Neutrophil (primary cell): ENCODE measurements at regions not wholly inside any gene's neighbourhood (a gene's known extent, or its start where the extent isn't known, plus 50 kb on each side); places are given as distances from the start of the nearest gene placed in this dataset.

Experiments
- H3K27ac ChIP-seq: fragments of 200-600 bp; sonication (generic); 2 replicates; pipeline ENCODE4 v1.5.1; 2016; ENCODE audit warnings: mild to moderate bottlenecking, moderate library complexity
- H3K27me3 ChIP-seq: fragments of 200-600 bp; sonication (generic); 2 replicates; pipeline ENCODE4 v1.6.0; 2016; ENCODE audit warnings: mild to moderate bottlenecking
- H3K36me3 ChIP-seq: fragments of 200-600 bp; sonication (generic); 2 replicates; pipeline ENCODE4 v1.5.1; 2017
- H3K4me1 ChIP-seq, 2 experiments: fragments of 200-600 bp in 1 of 2; sonication (generic) in 1 of 2; 1 replicate in 1 of 2; 2 replicates in 1 of 2; pipeline versions ENCODE4 v1.5.1 to v1.6.1; 2013 to 2016; ENCODE audit warnings: low read depth in 1 of 2, low read length in 1 of 2, mild to moderate bottlenecking in 1 of 2, moderate library complexity in 1 of 2; ENCODE audit not compliant: control insufficient read depth in 1 of 2, insufficient read depth in 1 of 2
- H3K4me3 ChIP-seq, 2 experiments: fragments of 200-600 bp in 1 of 2; sonication (generic) in 1 of 2; 1 replicate in 1 of 2; 2 replicates in 1 of 2; pipeline ENCODE4 v1.5.1; 2013 to 2016; ENCODE audit warnings: low read depth in 1 of 2, low read length in 1 of 2, mild to moderate bottlenecking in 1 of 2, moderate library complexity in 1 of 2
- H3K9me3 ChIP-seq: fragments of 200-600 bp; sonication (generic); 2 replicates; pipeline ENCODE4 v1.5.1; 2016
- TF ChIP-seq, protein P1 (sequence below): fragments of 200-600 bp; sonication (generic); IDR thresholded peaks from 2 replicates; pipeline ENCODE4 v1.5.1; 2016; ENCODE audit warnings: antibody characterized with exemption

DNA sequence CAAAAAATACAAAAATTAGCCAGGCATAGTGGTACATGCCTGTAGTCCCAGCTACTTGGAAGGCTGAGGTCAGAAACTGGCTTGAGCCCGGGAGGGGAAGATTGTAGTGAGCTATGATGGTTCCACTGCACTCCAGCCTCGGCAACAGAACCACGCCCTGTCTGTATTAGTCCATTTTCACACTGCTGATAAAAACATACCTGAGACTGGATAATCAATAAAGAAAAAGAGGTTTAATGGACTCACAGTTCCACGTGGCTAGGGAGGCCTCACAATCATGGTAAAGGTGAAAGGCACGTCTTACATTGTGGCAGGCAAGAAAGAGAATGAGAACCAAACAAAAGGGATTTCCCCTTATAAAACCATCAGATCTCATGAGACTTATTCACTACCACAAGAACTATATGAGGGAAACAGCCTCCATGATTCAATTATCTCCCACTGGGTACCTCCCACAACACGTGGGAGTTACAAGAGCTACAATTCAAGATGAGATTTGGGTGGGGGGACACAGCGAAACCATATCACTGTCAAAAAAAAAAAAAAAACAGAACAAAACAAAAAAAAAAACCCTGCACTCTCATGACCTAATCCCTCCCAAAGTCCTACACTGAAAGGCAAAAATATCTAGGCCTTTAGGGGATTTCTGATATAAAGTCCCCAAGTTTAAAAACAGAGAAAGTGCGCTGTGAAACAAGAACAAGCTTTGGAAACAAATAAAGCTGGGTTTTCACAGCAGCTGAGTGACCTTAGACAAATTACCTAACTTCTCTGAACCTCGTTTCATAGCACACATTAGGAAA is 224.7 kb downstream of the IGSF11 start:
- Histone ChIP-seq H3K36me3 (no peaks in the 10 kb centered on the region), H3K9me3 (no peaks in the 10 kb centered on the region), H3K4me3 (no peak overlapping the region), H3K27ac (no peak overlapping the region), H3K4me1 (no peaks in the 10 kb centered on the region), H3K27me3 (no peaks in the 10 kb centered on the region)
- TF ChIP-seq, protein P1, sequence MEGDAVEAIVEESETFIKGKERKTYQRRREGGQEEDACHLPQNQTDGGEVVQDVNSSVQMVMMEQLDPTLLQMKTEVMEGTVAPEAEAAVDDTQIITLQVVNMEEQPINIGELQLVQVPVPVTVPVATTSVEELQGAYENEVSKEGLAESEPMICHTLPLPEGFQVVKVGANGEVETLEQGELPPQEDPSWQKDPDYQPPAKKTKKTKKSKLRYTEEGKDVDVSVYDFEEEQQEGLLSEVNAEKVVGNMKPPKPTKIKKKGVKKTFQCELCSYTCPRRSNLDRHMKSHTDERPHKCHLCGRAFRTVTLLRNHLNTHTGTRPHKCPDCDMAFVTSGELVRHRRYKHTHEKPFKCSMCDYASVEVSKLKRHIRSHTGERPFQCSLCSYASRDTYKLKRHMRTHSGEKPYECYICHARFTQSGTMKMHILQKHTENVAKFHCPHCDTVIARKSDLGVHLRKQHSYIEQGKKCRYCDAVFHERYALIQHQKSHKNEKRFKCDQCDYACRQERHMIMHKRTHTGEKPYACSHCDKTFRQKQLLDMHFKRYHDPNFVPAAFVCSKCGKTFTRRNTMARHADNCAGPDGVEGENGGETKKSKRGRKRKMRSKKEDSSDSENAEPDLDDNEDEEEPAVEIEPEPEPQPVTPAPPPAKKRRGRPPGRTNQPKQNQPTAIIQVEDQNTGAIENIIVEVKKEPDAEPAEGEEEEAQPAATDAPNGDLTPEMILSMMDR: no peak

DNA sequence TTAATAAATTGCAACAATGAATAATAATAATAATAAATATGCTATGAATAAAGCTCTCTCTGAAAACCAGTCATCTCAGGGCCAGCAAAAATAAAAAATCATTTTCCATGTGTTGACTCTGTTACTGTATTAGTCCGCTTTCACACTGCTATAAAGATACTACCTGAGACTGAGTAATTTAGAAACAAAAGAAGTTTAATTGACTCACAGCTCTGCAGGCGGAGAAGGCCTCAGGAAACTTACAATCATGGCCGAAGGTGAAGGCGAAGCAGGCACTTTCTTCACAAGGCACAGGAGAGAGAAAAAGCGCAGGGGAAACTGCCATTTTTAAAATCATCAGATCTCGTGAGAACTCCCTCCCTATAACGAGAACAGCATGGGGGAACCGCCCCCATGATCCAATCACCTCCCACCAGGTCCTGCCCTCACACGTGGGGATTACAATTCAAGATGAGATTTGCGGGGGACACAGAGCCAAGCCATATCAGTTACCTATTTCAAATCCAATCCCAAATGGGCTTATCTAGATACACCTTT is 224.1 kb downstream of the IGSF11 start:
- Histone ChIP-seq H3K27me3 (no peaks in the 10 kb centered on the region), H3K4me1 (no peaks in the 10 kb centered on the region), H3K27ac (no peak overlapping the region), H3K36me3 (no peaks in the 10 kb centered on the region), H3K9me3 (no peaks in the 10 kb centered on the region), H3K4me3 (no peak overlapping the region)
- TF ChIP-seq, protein P1: no peak

DNA sequence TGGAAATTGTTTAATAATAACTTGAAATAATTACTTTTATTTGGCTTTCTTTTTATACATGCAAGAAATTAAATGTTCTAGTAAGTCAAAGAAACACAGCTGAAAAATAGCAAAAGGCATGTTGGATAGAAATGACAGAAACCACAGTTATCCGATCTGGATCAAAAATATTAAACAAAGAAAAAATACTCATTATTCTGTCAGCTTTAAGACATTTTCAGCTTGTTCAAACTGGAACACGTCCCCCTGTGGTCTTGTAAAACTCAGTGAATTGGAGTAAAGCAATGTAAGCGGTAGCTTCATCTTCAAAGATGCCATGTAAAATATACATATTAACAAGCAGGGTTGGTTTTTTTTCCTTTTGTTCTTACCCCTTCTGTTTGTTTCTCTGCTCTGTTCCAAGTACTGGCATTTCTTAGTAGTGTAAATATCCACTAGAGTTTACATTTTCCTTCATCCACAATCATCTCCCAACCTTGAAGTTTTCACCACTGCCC is 223.4 kb downstream of the IGSF11 start:
- H3K27ac ChIP-seq: no peak overlapping the region
- no peak overlapping the region for H3K4me3 ChIP-seq
- H3K27me3 ChIP-seq: no peaks in the 10 kb centered on the region
- H3K36me3 ChIP-seq: no peaks in the 10 kb centered on the region
- no peaks in the 10 kb centered on the region for H3K9me3 ChIP-seq
- TF ChIP-seq, protein P1: no peak
- no peaks in the 10 kb centered on the region for H3K4me1 ChIP-seq

DNA sequence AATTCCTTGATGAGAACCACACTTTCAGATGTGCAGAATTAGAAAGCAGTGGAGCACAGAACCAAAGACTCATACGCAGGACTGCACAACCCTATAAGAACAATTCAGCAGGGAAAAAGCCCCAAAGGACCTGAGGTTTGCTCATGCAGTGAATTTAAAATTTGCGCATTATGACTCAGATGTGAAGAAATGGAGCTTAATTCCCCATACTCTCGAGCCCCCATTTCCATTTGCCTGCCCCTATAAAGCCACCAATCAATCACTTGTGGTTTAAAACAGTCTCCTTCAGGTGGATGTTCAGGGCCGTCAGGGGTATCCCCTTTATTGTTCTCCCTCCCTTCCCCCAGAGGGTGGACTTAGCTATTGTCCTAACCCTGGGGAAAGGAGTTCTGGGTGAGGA is 221.2 kb downstream of the IGSF11 start:
- Histone ChIP-seq H3K27me3 (no peaks in the 10 kb centered on the region), H3K27ac (no peak overlapping the region), H3K4me3 (no peak overlapping the region), H3K4me1 (no peaks in the 10 kb centered on the region), H3K9me3 (no peaks in the 10 kb centered on the region), H3K36me3 (no peaks in the 10 kb centered on the region)
- TF ChIP-seq, protein P1: no peak

DNA sequence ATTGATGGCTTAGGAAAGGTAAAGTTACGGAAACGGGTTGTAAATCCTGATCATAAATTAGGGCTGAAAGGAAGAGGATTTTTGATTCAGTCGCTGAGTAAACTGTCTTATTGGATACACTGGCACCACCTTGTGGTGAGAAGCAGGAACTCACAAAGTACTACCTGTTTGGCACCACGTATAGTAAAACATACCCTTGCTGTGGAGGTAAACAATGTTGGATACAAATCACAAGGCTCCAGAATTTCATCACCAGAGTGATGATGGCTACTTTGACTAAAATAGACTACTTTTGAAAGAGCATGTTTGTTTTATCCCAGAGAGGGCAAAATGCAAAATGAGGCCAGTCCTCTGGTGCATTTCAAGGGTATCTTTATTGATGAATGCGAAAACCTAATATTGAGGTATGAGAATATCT is 216.9 kb downstream of the IGSF11 start:
- no peaks in the 10 kb centered on the region for H3K9me3 ChIP-seq
- H3K36me3 ChIP-seq: no peaks in the 10 kb centered on the region
- H3K4me3 ChIP-seq: no peak overlapping the region
- no peak overlapping the region for H3K27ac ChIP-seq
- H3K4me1 ChIP-seq: no peaks in the 10 kb centered on the region
- TF ChIP-seq, protein P1: no peak
- no peaks in the 10 kb centered on the region for H3K27me3 ChIP-seq
